HG03558 (cell line): ENCODE measurements at regions not wholly inside any gene's neighbourhood (a gene's known extent, or its start where the extent isn't known, plus 50 kb on each side); places are given as distances from the start of the nearest gene placed in this dataset.
"Not testable (repeated sequence)": the region's sequence is repeated elsewhere in the genome, so short reads cannot be mapped to it uniquely, and the experiment has no call there.

Source experiments
- ATAC-seq: cut with Tn5 transposase; IDR thresholded peaks from one replicate; pipeline ENCODE4 v1.9.1; 2021; ENCODE audit warnings: moderate number of reproducible peaks; ENCODE audit not compliant: unreplicated experiment; ENCODE audit errors: extremely low read depth

DNA sequence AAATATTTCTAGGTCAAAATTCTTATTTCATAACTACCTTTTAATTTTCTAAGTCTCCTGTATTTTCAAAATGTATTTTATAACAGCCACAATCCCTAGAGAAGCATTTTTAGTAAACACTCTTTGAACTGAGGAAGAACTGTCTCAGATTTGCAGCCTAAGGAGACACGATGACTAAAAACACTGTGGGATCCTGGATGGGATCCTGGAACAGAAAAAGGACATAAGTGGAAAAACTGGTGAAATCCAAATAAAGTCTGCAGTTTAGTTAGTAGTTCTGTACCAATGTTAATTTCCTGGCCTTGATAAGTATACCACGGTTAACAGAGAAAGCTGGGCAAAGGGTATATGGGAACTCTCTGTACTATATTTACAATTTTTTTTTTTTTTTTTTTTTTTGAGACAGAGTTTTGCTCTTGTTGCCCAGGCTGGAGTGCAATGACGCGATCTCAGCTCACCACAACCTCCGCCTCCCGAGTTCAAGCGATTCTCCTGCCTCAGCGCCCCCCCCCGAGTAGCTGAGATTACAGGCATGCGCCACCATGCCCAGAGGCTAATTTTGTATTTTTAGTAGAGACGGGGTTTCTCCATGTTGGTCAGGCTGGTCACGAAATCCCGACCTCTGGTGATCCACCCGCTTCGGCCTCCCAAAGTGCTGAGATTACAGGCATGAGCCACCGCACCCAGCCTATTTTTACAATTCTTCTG, 600.2 kb upstream of the DIPK2B start:
- ATAC-seq = not testable (repeated sequence)

DNA sequence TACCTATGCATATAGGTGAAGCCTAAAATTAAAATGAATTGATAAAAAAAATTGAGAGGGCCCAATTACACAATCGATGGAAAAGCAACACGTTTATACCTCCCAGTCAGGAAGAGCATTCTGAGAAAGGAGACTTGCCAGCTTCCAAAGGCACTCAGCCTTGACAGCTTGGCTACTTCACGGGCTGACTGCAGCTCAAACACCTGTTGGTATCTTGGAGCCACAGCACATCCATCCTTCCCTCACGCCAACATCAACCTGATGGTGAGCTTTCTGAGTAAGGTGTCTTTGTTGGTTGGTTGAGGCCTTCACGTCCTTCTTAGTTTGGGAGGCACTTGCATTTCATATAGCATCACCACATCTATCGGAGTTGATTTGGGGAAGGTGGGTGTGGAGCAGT, 598.9 kb upstream of the DIPK2B start:
- ATAC-seq = no peak

DNA sequence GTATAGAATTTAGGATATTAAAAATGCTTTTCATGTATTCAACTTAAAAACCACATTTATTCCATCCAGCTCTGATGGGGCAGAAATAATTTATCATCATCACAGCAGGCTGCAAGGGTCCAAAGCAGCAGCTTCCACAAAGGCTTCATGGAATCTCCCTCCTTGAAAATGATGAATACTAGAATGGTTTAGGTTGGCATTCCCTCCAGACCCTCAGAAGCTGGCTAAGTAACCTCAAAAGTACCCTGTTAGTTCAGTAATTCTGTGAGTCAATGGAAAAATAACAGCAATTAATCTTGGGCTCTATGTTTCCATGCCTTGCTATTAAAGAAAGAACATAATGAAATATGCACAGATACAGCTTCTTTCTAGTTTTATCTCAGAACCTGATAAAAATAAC, 594.9 kb upstream of the DIPK2B start:
- ATAC-seq = no peak

- ATAC-seq = no peak
These were observed 594.3 kb upstream of the DIPK2B start for GRCh38 chrX:45794995-45795337.

DNA sequence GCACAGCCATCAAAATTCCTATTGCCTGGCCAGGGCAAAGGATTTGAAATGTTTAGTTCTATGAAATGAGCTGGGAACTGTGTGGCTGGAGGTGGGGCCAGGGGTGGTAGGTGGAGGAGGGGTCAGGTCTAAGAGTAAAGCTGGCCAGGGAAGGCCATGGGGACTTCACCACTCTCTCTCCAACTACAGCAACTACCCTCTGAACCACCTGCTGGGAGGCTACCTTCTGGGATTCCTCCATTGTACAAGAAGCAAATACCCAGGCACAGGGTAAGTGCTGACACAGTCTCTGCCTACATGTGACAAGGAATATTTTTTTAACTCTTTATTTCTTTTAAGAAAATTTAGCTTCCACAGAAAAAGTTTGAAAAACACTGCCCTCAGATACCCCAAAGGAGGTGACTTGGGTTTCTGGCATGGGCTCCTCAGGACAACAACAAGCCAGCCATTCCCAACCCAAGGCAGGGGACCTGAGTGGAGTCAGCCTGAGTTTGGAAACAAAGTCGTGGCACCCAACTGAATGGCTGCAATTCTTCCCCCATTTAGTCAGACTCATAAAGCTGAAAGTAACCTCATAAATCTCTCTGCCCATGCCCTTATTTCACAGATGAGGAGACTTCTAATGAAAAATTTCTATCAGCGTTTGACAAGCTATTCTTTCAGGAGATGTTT, 593.8 kb upstream of the DIPK2B start:
- no peak for ATAC-seq

GRCh38 chrX:45788941-45789348, 588.3 kb upstream of the DIPK2B start:
- ATAC-seq = no peak

GRCh38 chrX:45788315-45788714, 587.6 kb upstream of the DIPK2B start:
- ATAC-seq = no peak

DNA sequence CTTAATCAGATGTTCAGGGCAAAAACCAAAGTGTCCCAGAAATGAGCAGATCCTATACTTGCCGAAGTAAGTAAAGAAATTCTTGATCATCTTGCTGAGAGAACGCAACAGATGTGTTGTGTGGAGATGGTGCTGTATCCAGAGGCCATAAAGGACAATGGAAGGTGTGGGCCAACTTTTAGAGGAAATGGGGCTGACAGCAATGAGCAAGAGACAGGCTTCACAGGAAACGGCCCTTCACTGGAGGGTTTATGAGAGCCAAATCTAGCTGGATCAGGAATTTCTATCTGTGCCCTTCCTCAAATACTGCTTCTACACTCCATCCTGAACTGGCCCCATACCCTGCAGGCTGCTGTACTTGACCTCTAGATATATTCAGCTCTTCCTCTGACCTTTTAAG, 583.9 kb upstream of the DIPK2B start:
- no peak for ATAC-seq

DNA sequence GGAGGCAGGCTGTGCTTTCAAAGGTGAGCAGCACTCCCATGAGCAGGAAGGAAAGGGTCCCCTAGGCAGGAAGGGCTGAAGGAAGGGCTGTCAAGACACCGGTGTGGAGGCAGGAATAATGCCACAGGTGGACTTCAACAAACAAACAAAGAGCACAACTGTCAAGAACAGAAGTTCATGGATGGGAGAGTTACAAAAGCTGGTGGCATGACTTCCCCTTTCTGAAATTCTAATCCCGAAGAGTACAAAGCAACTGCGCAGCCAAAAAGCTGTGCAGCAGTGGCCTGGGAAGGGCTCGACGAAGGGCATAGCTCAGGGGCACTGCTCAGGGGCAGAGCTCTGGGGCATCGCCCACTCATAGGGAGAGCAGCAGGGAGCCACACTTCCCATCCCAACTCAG, 582.3 kb upstream of the DIPK2B start:
- ATAC-seq = no peak

- ATAC-seq = no peak
These were observed 581.4 kb upstream of the DIPK2B start for GRCh38 chrX:45781901-45782553.

- no peak for ATAC-seq
These were observed 577.9 kb upstream of the DIPK2B start for GRCh38 chrX:45778616-45779015.

- no peak for ATAC-seq
These were observed 576.7 kb upstream of the DIPK2B start for GRCh38 chrX:45777366-45777765.

GRCh38 chrX:45775468-45775867, 574.8 kb upstream of the DIPK2B start:
- ATAC-seq = no peak

GRCh38 chrX:45774961-45775360, 574.3 kb upstream of the DIPK2B start:
- ATAC-seq = no peak

DNA sequence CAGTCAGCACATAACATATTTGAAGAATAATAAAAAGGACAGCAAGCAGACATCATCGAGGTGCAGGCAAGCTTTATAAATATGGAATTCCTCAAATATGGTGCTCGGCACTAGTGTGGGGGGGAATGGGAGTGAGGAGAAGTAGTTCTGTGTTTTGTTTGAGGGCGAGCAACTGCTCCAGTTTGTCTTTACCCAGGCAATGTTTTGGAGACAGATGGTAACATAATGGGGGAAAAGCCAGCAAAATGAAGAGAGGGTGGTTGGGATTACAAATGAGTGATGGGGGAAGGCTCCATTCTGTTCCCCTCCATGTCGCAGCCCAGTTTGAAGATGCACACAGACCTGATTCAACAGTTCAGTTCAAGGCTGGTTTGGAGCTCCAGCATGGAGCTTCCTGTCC, 572.9 kb upstream of the DIPK2B start:
- no peak for ATAC-seq

- peak; percentile 30 for ATAC-seq
These were observed 571.1 kb upstream of the DIPK2B start for GRCh38 chrX:45771560-45772340.

DNA sequence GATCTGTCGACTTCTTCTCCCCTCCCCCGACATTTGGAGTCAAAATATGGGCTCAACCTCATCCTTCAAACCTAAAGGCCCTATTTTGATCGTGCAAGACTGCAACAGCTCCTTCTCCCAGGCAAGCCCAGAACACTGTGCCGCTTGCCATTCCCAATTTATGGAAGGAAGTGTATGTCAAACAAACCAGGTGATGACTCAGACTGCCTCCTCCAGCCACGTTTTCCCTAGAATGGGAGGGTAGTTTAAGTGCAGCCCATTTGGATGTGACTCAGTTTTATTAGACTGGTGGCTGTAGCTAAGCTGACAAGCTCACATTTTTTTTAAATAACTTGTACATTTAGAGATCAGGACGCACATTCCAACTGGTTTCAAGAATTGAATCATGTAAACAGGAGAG, 570.4 kb upstream of the DIPK2B start:
- no peak for ATAC-seq

GRCh38 chrX:45769761-45770582, 569.3 kb upstream of the DIPK2B start:
- peak; percentile 62 for ATAC-seq

- no peak for ATAC-seq
These were observed 568.1 kb upstream of the DIPK2B start for GRCh38 chrX:45768666-45769236.
